Stimulated activated CD8-positive, alpha-beta memory T cell treated with anti-CD3 and anti-CD28 coated beads, Interleukin-12 subunit alpha, Interleukin-12 subunit beta, amount 100 ng/mL, for 4 hours (primary cell): ENCODE measurements at regions not wholly inside any gene's neighbourhood (a gene's known extent, or its start where the extent isn't known, plus 50 kb on each side); places are given as distances from the start of the nearest gene placed in this dataset.

Experiments used
- DNase-seq: peaks from one replicate; pipeline ENCODE4 v3.0.0-alpha.2; 2020; ENCODE audit warnings: low read depth

DNA sequence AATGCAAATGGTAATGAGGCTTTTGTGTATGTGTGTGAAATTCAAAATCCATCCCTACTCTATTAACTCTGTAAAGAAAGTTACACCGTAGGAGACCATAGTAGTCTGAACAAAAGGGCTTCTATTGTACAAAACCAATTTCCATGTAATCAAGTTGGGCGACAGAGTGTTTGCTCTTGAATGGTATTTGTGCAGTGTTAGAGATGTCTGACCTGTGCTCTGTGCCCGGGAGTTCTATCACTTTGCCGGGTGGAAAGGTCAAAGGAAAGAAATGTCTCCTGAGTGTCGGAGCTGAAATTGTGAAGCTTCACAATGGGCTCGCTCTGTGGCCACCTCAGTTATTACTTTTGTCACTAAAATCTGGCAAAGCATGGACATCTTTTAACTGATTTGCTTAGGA, 312.0 kb downstream of the SAMD5 start:
- DNase-seq: no peak

DNA sequence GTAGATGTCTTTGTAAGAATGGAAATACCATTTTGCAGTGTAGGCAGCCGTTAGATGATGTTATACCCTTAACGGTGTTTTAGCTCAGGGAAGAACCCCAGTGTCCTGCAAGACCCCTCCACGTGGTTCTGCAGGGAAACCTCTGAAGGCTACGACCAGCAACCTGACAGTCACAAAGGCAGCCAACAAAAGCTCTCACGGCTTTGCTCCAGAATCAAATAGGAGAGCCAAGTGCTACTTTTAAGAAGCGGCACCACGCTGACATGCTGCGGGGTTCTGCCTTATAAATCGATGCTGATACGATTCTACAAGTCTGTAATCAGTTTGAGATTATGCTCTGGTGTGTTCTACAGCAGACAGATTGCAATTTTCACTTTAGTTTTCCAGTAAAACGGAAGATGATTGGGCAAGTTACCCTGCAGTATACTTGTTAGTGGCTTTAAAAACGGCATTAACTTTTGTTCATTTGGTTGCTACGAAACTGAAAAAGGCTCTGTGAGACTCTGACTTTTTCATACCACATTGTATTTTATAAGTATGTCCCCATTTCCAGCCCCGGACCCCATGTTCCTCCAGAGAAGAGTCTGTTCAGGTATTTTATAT, 312.9 kb downstream of the SAMD5 start:
- no peak for DNase-seq

DNA sequence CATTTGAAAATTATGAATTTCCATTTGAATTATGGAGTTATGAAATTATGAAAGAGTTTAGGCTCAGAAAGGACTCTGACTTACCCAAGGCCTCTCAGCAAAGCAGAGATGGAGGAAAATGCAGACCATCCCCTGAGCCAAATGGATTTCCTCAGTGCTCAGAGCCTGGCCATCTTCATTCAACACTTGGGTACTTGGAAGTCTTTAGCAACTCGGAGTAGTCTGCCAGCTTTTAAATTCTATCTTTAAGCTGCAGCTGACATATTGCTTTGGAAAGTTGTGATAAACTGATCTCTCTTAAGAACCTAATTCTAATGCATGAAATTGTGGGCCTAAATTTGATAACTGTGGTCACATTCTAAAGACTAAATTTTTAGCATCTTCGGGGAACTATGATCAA, 315.4 kb downstream of the SAMD5 start:
- DNase-seq: no peak

GRCh38 chr6:147825848-147826247, 317.4 kb downstream of the SAMD5 start:
- no peak for DNase-seq

DNA sequence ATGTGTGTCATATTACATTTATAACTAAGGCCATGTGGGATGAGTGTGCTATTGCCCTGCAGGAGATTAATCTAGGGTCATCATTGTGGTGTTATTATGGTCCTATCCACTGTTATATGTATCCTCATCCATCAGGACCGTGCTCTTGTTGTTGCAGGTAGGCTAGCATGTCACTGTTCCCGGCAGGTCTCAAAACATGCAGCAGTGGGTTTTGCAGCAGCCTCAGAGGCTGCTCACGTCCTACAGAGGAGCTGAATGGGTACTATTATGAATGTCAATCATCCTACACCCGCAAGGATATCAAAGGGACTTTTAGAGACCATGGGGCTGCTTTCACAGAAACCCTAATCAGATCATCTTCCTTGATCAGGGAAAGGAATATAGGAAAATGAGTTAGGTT, 318.2 kb downstream of the SAMD5 start:
- DNase-seq: no peak

GRCh38 chr6:147829418-147829817, 320.9 kb downstream of the SAMD5 start:
- DNase-seq: no peak

DNA sequence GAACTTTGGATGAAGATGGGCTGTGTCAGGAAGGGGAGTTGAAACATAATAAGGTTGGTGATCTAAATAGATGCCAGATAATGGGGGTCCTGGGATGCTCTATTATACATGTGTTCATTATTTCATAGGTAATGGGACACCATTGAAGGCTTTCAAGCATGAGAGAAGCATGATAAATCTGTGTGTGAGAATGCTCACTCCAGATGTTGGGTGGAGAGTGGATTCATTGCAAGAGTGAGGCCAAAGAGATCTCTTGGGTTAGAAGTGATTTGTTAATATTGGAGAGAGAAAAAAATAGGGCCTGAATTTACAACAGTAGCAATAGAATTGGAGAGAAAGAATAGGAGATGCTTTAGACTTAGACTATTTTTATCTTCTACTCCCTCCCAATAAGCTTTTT, 321.3 kb downstream of the SAMD5 start:
- DNase-seq: no peak

DNA sequence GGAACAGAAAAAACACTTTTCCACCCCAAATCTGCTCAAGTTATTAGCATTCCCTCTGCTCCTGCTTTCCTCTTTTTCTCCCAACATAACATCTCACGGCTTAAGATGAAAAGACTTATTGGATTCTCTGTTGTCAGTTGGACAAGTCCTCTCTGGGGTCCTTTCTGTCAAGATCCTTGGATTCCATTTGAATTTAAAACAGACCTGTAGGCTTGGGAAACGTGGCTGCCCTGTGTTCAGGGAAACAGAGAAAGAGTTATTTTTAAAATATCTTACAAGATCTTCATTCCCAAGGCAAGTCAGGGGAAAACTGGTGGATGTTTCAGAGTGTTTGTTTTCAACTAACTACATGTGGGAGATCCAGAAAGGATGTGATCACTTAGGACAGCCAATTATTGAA, 322.9 kb downstream of the SAMD5 start:
- no peak for DNase-seq

DNA sequence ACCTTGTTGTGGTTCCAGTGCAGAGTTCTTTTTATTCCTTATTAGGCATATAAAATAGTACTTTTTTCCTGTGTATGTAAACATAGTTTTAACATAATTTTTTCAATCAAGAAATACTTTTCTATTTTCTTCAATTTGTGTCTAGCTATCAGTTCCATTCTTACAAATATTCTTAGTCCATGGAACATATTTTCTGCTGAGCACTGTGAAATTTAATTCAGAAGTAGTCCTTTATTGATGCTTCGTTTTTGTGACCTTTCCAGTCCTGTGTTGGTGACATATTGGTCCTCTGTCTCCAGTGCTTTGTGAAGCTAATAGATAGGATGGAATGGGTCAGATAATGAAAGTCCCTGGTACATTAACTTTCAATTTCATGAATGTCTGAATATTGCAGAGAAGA, 325.1 kb downstream of the SAMD5 start:
- DNase-seq: no peak

- DNase-seq: no peak
Measured at GRCh38 chr6:147834084-147834776, 325.7 kb downstream of the SAMD5 start.

DNA sequence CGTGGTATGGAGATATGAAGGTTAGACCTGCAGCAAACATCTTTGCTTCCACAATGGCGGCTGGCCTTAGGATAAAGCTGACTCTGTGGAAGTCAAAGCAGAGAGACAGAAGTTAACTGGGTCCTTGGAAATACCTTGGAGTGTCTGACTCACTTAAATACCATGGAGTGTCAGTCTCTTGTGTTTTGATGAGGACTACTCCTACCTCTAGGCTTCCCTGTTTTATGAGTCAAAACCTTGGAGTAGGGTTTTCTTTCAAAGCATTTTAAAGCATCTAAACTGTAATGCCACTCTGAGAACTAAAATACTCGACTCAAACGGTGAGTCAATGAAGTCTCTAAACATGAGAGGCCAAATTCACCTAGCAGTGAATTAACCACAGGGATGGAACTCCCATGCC, 329.1 kb downstream of the SAMD5 start:
- DNase-seq: no peak

GRCh38 chr6:147839708-147840610, 331.5 kb downstream of the SAMD5 start:
- no peak for DNase-seq

GRCh38 chr6:147841547-147842148, 333.2 kb downstream of the SAMD5 start:
- DNase-seq: no peak

- no peak for DNase-seq
Measured at GRCh38 chr6:147849401-147850330, 341.2 kb downstream of the SAMD5 start.

GRCh38 chr6:147852772-147853171, 344.3 kb downstream of the SAMD5 start:
- no peak for DNase-seq

GRCh38 chr6:147853574-147853973, 345.1 kb downstream of the SAMD5 start:
- DNase-seq: no peak

GRCh38 chr6:147855803-147856482, 347.5 kb downstream of the SAMD5 start:
- DNase-seq: no peak

- no peak for DNase-seq
Measured at GRCh38 chr6:147856687-147857086, 348.2 kb downstream of the SAMD5 start.

DNA sequence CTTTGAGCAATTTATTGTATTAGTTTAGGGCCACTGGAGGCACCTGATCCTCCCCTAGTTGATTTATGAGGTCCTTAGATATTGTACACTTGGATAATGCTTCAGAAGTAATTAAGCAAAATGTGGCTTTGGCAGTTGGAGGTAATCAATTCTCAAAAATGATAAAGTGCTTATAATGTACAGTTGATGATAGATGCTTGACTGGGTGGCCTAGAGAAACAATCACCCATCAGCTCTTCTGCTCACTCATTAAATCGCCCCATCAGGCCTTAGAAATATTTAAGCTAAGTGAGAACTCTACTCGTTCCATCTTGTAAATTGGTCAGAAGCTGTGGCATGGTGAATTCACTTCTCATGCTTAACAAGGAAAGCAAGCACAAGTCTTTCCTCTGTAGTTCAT, 349.9 kb downstream of the SAMD5 start:
- no peak for DNase-seq

DNA sequence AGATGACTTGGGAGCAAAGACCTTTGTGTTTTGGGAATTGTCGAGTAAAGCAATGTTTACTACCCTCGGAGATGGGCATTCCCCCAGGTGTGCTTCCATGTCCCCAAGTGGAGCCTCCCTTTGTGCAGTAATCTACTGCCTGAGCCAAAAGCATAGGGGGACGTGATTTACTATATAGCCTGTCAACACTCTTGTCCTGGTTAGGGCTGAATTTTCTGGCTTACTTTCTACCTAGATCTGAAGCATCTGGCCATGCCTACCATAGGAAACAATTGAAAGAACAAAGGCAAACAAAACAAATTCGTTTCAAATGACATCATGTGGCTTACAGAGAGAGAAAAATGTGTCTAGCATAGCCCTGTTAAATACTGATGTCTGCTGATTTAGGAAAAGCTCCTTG, 350.6 kb downstream of the SAMD5 start:
- no peak for DNase-seq

- no peak for DNase-seq
Measured at GRCh38 chr6:147861696-147862095, 353.2 kb downstream of the SAMD5 start.
